A673 (cell line): ENCODE measurements at regions not wholly inside any gene's neighbourhood (a gene's known extent, or its start where the extent isn't known, plus 50 kb on each side); places are given as distances from the start of the nearest gene placed in this dataset.

Experiments
- BruUV-seq: library from RNA; stranded (reverse); fragments of 400-500 nt; replicated peaks from 2 replicates; lab custom pipeline; 2021; lab: Mats Ljungman, UMichigan
- CTCF ChIA-PET: fragments of 300-600 bp; sonication (Branson Sonifier 250); formaldehyde crosslinking; loops from one replicate; lab custom pipeline; 2022; ENCODE audit warnings: antibody characterized with exemption; lab: Charles Lee
- POLR2A ChIA-PET: fragments of 300-600 bp; sonication (Branson Sonifier 250); formaldehyde crosslinking; loops from one replicate; lab custom pipeline; 2022; ENCODE audit warnings: antibody characterized with exemption; ENCODE audit not compliant: low non-redundant PET; lab: Charles Lee
- DNase-seq: peaks from one replicate; pipeline ENCODE4 v3.0.0-alpha.2; 2015; ENCODE audit warnings: low spot score
- H3K27ac ChIP-seq: fragments of 200-600 bp; sonication (generic); 2 replicates; pipeline ENCODE4 v1.5.1; 2016; ENCODE audit warnings: mixed run types, low read depth, mild to moderate bottlenecking, mixed read lengths, antibody characterized with exemption, low read length; ENCODE audit not compliant: poor library complexity, severe bottlenecking
- H3K27me3 ChIP-seq: fragments of 200-600 bp; sonication (generic); replicated peaks from 2 replicates; pipeline ENCODE4 v1.6.1; 2017; ENCODE audit warnings: mixed run types, low read depth, mild to moderate bottlenecking, mixed read lengths, antibody characterized with exemption, low read length; ENCODE audit not compliant: insufficient read depth, poor library complexity
- H3K36me3 ChIP-seq: fragments of 200-600 bp; sonication (generic); 2 replicates; pipeline ENCODE4 v1.6.1; 2016; ENCODE audit warnings: mixed run types, mild to moderate bottlenecking, mixed read lengths, antibody characterized with exemption, low read length; ENCODE audit not compliant: insufficient read depth, poor library complexity, severe bottlenecking
- H3K4me1 ChIP-seq: fragments of 200-600 bp; sonication (generic); 2 replicates; pipeline ENCODE4 v1.6.1; 2017; ENCODE audit warnings: mixed run types, mild to moderate bottlenecking, mixed read lengths, antibody characterized with exemption, low read length; ENCODE audit not compliant: insufficient read depth, poor library complexity, severe bottlenecking
- H3K4me3 ChIP-seq: fragments of 200-600 bp; sonication (generic); 2 replicates; pipeline ENCODE4 v1.5.1; 2016; ENCODE audit warnings: low read depth, mixed run types, mild to moderate bottlenecking, mixed read lengths, low read length; ENCODE audit not compliant: poor library complexity, severe bottlenecking
- H3K9me3 ChIP-seq: fragments of 200-600 bp; sonication (generic); 2 replicates; pipeline ENCODE4 v1.6.1; 2016; ENCODE audit warnings: mixed run types, low read depth, mild to moderate bottlenecking, mixed read lengths, antibody characterized with exemption, low read length; ENCODE audit not compliant: poor library complexity, severe bottlenecking
- EZH2 ChIP-seq: fragments of 200-600 bp; sonication (generic); IDR thresholded peaks from 2 replicates; pipeline ENCODE4 v1.6.1; 2017; ENCODE audit warnings: borderline replicate concordance, low read depth, mild to moderate bottlenecking, mixed read lengths, antibody characterized with exemption, low read length; ENCODE audit not compliant: poor library complexity, severe bottlenecking
- intact Hi-C: fragments of 100-400 bp; cut with micrococcal nuclease; formaldehyde crosslinking; loops from one replicate; pipeline ENCODE4 v1.10.0; 2022; ENCODE audit not compliant: unreplicated experiment
- TF ChIP-seq, protein P1 (sequence below): fragments of 300-800, 200-600 bp; sonication (generic); conservative IDR thresholded peaks from 2 replicates; pipeline ENCODE4 v1.5.1; 2017; ENCODE audit warnings: low read depth, mild to moderate bottlenecking, antibody characterized with exemption, low read length, moderate library complexity, mixed read lengths

DNA sequence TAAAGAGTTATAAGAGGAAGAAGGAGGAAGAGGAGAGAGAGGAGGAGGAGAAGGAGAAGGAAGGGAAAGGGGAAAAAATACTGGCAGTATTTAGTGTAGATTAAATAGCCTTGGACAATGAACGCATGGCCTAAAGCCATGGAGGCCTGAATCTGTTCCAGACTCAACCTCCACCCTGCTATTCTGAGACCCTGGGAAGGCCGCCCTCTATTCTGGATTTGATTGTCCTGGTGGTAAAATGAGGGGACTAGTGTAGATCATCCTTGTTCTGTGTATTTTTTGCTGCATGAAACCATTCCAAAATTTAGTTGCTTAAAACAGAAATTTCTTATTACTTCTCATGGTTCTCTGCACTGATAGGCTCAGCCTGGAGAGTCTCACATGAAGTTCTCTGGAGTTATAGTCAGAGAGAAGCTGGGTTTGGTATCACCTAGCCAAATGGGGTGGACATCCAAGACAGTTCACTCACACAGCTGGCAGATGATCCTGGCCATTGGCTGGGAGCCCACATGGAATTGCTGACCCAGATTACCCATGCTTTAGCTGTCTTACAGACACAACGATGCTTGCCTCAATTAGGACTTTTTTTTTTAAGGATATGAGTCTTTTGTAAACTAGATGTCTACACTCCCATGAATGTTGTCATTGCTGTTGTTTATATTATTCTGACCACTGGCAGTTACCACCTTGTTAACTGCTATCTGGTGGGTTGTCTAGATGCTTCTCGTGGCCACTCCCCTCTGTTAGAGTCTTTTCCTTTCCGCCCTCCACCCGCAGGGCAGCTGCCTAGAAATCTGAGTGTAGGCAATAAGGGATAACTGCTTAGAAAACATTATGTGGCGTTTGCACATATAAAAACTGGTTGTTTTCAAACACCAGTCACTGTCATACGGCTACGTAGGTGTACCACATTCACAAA, 149.9 kb downstream of the SST start:
- intact Hi-C loops, result no loop called here
- ChIA-PET CTCF (interaction anchor here (1.4 kb wide), 1 partner anchor 159 kb away, joined by 3 read pairs; no protein-coding TSS in a partner anchor), POLR2A (no interaction called here)
- no peak overlapping the region for H3K27ac ChIP-seq
- no TSS peak for BruUV-seq
- H3K9me3 ChIP-seq, result no peaks in the 10 kb centered on the region
- TF ChIP-seq, protein P1, sequence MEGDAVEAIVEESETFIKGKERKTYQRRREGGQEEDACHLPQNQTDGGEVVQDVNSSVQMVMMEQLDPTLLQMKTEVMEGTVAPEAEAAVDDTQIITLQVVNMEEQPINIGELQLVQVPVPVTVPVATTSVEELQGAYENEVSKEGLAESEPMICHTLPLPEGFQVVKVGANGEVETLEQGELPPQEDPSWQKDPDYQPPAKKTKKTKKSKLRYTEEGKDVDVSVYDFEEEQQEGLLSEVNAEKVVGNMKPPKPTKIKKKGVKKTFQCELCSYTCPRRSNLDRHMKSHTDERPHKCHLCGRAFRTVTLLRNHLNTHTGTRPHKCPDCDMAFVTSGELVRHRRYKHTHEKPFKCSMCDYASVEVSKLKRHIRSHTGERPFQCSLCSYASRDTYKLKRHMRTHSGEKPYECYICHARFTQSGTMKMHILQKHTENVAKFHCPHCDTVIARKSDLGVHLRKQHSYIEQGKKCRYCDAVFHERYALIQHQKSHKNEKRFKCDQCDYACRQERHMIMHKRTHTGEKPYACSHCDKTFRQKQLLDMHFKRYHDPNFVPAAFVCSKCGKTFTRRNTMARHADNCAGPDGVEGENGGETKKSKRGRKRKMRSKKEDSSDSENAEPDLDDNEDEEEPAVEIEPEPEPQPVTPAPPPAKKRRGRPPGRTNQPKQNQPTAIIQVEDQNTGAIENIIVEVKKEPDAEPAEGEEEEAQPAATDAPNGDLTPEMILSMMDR, result no peak
- no peak for TF ChIP-seq EZH2
- no peak for DNase-seq
- no peaks in the 10 kb centered on the region for H3K36me3 ChIP-seq
- H3K27me3 ChIP-seq, result no peaks in the 10 kb centered on the region
- no peak overlapping the region for H3K4me3 ChIP-seq
- H3K4me1 ChIP-seq, result peaks cover 10% of the 10 kb centered on the region

DNA sequence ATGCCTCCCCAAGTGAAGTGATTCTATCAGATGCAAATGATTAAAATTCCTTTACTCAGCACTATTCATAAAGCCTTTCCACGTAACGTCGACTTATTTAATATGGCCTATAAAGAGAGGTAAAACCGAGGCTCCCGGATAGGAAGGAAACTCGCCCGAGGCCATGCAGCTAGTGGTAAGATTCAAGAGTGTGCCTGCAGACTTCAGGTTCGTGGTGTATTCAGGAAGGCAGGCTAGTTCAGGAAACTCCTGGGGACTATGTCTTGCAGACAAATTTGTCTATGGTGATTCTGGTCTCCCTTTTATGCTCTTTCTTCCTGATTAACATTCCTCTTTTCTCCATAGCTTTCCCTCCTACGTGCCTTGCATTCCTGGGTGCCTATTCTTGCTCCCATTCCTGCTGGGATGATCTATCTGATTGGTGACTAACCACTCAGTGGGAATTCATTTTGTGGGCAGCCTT, 150.7 kb downstream of the SST start:
- POLR2A ChIA-PET, result no interaction called here
- CTCF ChIA-PET, result interaction anchor here (1.4 kb wide), 1 partner anchor 160 kb away, joined by 3 read pairs; no protein-coding TSS in a partner anchor
- H3K27ac ChIP-seq, result no peak overlapping the region

DNA sequence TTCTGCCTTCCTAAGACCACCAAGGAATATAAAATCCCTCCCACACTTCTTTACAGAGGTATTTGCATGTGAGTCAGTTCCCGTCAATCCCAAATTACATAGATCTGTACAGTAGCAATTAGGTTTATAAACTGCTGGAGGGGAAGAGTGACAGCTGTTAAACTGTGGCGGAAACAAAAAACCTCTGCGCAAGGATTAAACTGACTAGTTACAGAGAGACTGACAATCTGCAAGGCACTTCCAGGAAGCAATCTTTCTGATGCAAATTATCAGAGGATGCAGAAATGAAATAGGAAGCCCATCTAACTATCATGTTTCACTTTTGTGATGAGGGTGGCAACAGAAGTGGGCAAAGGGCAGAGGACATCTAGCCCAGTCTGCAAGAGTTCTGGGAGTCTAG, 150.4 kb downstream of the RTP4 start:
- TF ChIP-seq EZH2, result no peak
- TF ChIP-seq, protein P1, result no peak
- intact Hi-C loops, result no loop called here
- ChIA-PET POLR2A (no interaction called here), CTCF (interaction anchor here (0.6 to 1.4 kb wide), 2 partner anchors 161 to 299 kb away, joined by 3 to 4 read pairs; no protein-coding TSS in a partner anchor)
- Histone ChIP-seq H3K36me3 (no peaks in the 10 kb centered on the region), H3K4me3 (no peak overlapping the region), H3K4me1 (peaks cover 10% of the 10 kb centered on the region), H3K27ac (no peak overlapping the region), H3K27me3 (no peaks in the 10 kb centered on the region), H3K9me3 (no peaks in the 10 kb centered on the region)
- peak; percentile 57 for DNase-seq
- BruUV-seq, result no TSS peak

More for the DNA sequence above, 150.7 kb downstream of the SST start:
- TF ChIP-seq, protein P1, result no peak
- no peak for TF ChIP-seq EZH2
- H3K4me3 ChIP-seq, result no peak overlapping the region
- peak; percentile 72 for DNase-seq
- no peaks in the 10 kb centered on the region for H3K27me3 ChIP-seq
- H3K4me1 ChIP-seq, result peaks cover 10% of the 10 kb centered on the region
- H3K9me3 ChIP-seq, result no peaks in the 10 kb centered on the region
- no peaks in the 10 kb centered on the region for H3K36me3 ChIP-seq
- no TSS peak for BruUV-seq
- intact Hi-C loops, result no loop called here
